GM10266 (cell line): ENCODE measurements at regions not wholly inside any gene's neighbourhood (a gene's known extent, or its start where the extent isn't known, plus 50 kb on each side); places are given as distances from the start of the nearest gene placed in this dataset.
A peak's percentile ranks its signal among the peaks of the same experiment; 100 is the strongest.

Experiments
- DNase-seq: peaks from one replicate; pipeline ENCODE4 v3.0.0; 2012; ENCODE audit errors: extremely low spot score
- CTCF ChIP-seq: IDR thresholded peaks from 2 replicates; pipeline ENCODE4 v1.5.1; 2012; ENCODE audit warnings: mild to moderate bottlenecking, low read depth; ENCODE audit not compliant: control insufficient read depth, insufficient read depth; ENCODE audit errors: missing control alignments

GRCh38 chr3:106540743-106541142 is 671.9 kb upstream of the CBLB start:
- DNase-seq, result no peak

GRCh38 chr3:106542101-106542769 is 673.4 kb upstream of the CBLB start:
- no peak for TF ChIP-seq CTCF
- no peak for DNase-seq

More at GRCh38 chr3:106540743-106541142, 671.9 kb upstream of the CBLB start:
- TF ChIP-seq CTCF, result no peak

- no peak for DNase-seq
- TF ChIP-seq CTCF, result no peak
Observed at GRCh38 chr3:106552351-106553043, 683.7 kb upstream of the CBLB start.

GRCh38 chr3:106560451-106560966 is 691.7 kb upstream of the CBLB start:
- no peak for DNase-seq

GRCh38 chr3:106566277-106566676 is 697.5 kb upstream of the CBLB start:
- peak; percentile 40 for DNase-seq
- peak; percentile 46 for TF ChIP-seq CTCF

More at GRCh38 chr3:106560451-106560966, 691.7 kb upstream of the CBLB start:
- no peak for TF ChIP-seq CTCF

GRCh38 chr3:106570426-106570825 is 701.6 kb upstream of the CBLB start:
- no peak for DNase-seq
- no peak for TF ChIP-seq CTCF

- TF ChIP-seq CTCF, result no peak
- no peak for DNase-seq
Observed at GRCh38 chr3:106573605-106574004, 704.8 kb upstream of the CBLB start.
